H9 (cell line): ENCODE measurements at regions not wholly inside any gene's neighbourhood (a gene's known extent, or its start where the extent isn't known, plus 50 kb on each side); places are given as distances from the start of the nearest gene placed in this dataset.

Experiments
- DNase-seq: peaks from one replicate; pipeline ENCODE4 v3.0.0-alpha.2; 2017
- H2AFZ ChIP-seq: one replicate; pipeline ENCODE4 v1.6.1; 2013; ENCODE audit warnings: mild to moderate bottlenecking, low read length, control low read depth, moderate library complexity
- H2AK5ac ChIP-seq: 2 replicates; pipeline ENCODE4 v1.6.1; 2013; ENCODE audit warnings: low read length, control low read depth, mixed read lengths; ENCODE audit not compliant: insufficient read length
- H2BK120ac ChIP-seq: one replicate; pipeline ENCODE4 v1.6.1; 2013; ENCODE audit warnings: low read depth, mild to moderate bottlenecking, low read length, control low read depth, inconsistent platforms; ENCODE audit not compliant: poor library complexity, severe bottlenecking
- H2BK12ac ChIP-seq: 2 replicates; pipeline ENCODE4 v1.6.1; 2013; ENCODE audit warnings: low read length, control low read depth, mixed read lengths, low read depth; ENCODE audit not compliant: insufficient read length
- H2BK15ac ChIP-seq: 2 replicates; pipeline ENCODE4 v1.6.1; 2013; ENCODE audit warnings: low read depth, low read length, control low read depth
- H2BK20ac ChIP-seq: one replicate; pipeline ENCODE4 v1.6.1; 2013; ENCODE audit warnings: low read depth, mild to moderate bottlenecking, low read length, control low read depth, inconsistent platforms; ENCODE audit not compliant: poor library complexity, severe bottlenecking
- H2BK5ac ChIP-seq: 2 replicates; pipeline ENCODE4 v1.6.1; 2013; ENCODE audit warnings: low read length, control low read depth, mixed read lengths; ENCODE audit not compliant: insufficient read length
- H3K14ac ChIP-seq: 2 replicates; pipeline ENCODE4 v1.6.1; 2013; ENCODE audit warnings: low read length, control low read depth; ENCODE audit not compliant: insufficient read depth
- H3K18ac ChIP-seq: 2 replicates; pipeline ENCODE4 v1.6.1; 2013; ENCODE audit warnings: low read depth, mild to moderate bottlenecking, mixed read lengths, low read length, control low read depth; ENCODE audit not compliant: insufficient read length
- H3K23ac ChIP-seq: 2 replicates; pipeline ENCODE4 v1.6.1; 2013; ENCODE audit warnings: low read length, control low read depth, mixed read lengths, low read depth; ENCODE audit not compliant: insufficient read length
- H3K23me2 ChIP-seq: 2 replicates; pipeline ENCODE4 v1.6.1; 2013; ENCODE audit warnings: low read depth, mild to moderate bottlenecking, mixed read lengths, low read length, control low read depth; ENCODE audit not compliant: insufficient read length, poor library complexity, severe bottlenecking
- H3K27ac ChIP-seq: 2 replicates; pipeline ENCODE4 v1.5.1; 2013; ENCODE audit warnings: low read length, control low read depth, mixed read lengths, low read depth; ENCODE audit not compliant: insufficient read length
- H3K27me3 ChIP-seq: 2 replicates; pipeline ENCODE4 v1.6.1; 2013; ENCODE audit warnings: low read length, control low read depth, inconsistent platforms; ENCODE audit not compliant: insufficient read depth
- H3K4ac ChIP-seq: 2 replicates; pipeline ENCODE4 v1.6.1; 2013; ENCODE audit warnings: low read depth, mild to moderate bottlenecking, control low read depth, inconsistent platforms, low read length, moderate library complexity
- H3K4me1 ChIP-seq: 2 replicates; pipeline ENCODE4 v1.6.1; 2013; ENCODE audit warnings: low read length, control low read depth, inconsistent platforms; ENCODE audit not compliant: insufficient read depth
- H3K4me2 ChIP-seq: 2 replicates; pipeline ENCODE4 v1.6.1; 2013; ENCODE audit warnings: low read length, control low read depth, mixed read lengths; ENCODE audit not compliant: insufficient read length, insufficient read depth
- H3K56ac ChIP-seq: 2 replicates; pipeline ENCODE4 v1.6.1; 2013; ENCODE audit warnings: low read depth, mild to moderate bottlenecking, mixed read lengths, low read length, control low read depth; ENCODE audit not compliant: insufficient read length
- H3K79me1 ChIP-seq: 2 replicates; pipeline ENCODE4 v1.6.1; 2013; ENCODE audit warnings: low read depth, mild to moderate bottlenecking, moderate library complexity, low read length, control low read depth, inconsistent platforms; ENCODE audit not compliant: insufficient read depth, poor library complexity, severe bottlenecking
- H3K79me2 ChIP-seq: 2 replicates; pipeline ENCODE4 v1.6.1; 2013; ENCODE audit warnings: low read length, control low read depth, inconsistent platforms; ENCODE audit not compliant: insufficient read depth
- H3K9ac ChIP-seq: 2 replicates; pipeline ENCODE4 v1.6.1; 2013; ENCODE audit warnings: low read length, control low read depth, mixed read lengths; ENCODE audit not compliant: insufficient read length; ENCODE audit errors: extremely low read depth
- H3K9me3 ChIP-seq: one replicate; pipeline ENCODE4 v1.6.1; 2013; ENCODE audit warnings: low read depth, low read length, inconsistent platforms; ENCODE audit not compliant: control insufficient read depth
- H3T11ph ChIP-seq: one replicate; pipeline ENCODE4 v1.6.1; 2013; ENCODE audit warnings: mild to moderate bottlenecking, low read length, control low read depth, inconsistent platforms
- H4K20me1 ChIP-seq: one replicate; pipeline ENCODE4 v1.6.1; 2013; ENCODE audit not compliant: control insufficient read depth, insufficient read length, insufficient read depth
- H4K5ac ChIP-seq: 2 replicates; pipeline ENCODE4 v1.6.1; 2013; ENCODE audit warnings: low read depth, mild to moderate bottlenecking, mixed read lengths, low read length, control low read depth; ENCODE audit not compliant: insufficient read length
- H4K8ac ChIP-seq: replicated peaks from 2 replicates; pipeline ENCODE4 v1.6.1; 2013; ENCODE audit warnings: low read length, control low read depth, mixed read lengths, low read depth; ENCODE audit not compliant: insufficient read length
- H4K91ac ChIP-seq: 2 replicates; pipeline ENCODE4 v1.6.1; 2013; ENCODE audit warnings: low read depth, mild to moderate bottlenecking, moderate library complexity, mixed read lengths, low read length, control low read depth; ENCODE audit not compliant: insufficient read length
- H3K27ac Mint-ChIP-seq, 3 experiments: 2 replicates in 2 of 3; 3 replicates in 1 of 3; pipeline ENCODE4 v1.8.0; 2020 to 2021; ENCODE audit warnings: mixed read lengths in 3 of 3, mild to moderate bottlenecking in 1 of 3, moderate library complexity in 1 of 3
- H3K27me3 Mint-ChIP-seq: 2 replicates; pipeline ENCODE4 v1.8.0; 2021; ENCODE audit warnings: low read depth, mild to moderate bottlenecking, moderate library complexity, mixed read lengths
- H3K36me3 Mint-ChIP-seq, 3 experiments: 2 replicates in 2 of 3; 3 replicates in 1 of 3; pipeline ENCODE4 v1.8.0; 2020 to 2021; ENCODE audit warnings: low read depth in 3 of 3, mixed read lengths in 3 of 3; ENCODE audit not compliant: insufficient read depth in 1 of 3
- H3K4me1 Mint-ChIP-seq, 2 experiments: 2 replicates each; pipeline ENCODE4 v1.8.0; 2020; ENCODE audit warnings: mixed read lengths in 2 of 2
- H3K4me3 Mint-ChIP-seq, 2 experiments: 2 replicates in 1 of 2; 3 replicates in 1 of 2; pipeline ENCODE4 v1.8.0; 2020 to 2021; ENCODE audit warnings: mild to moderate bottlenecking in 2 of 2, mixed read lengths in 2 of 2, moderate library complexity in 1 of 2
- H3K9me3 Mint-ChIP-seq, 2 experiments: 2 replicates in 1 of 2; 3 replicates in 1 of 2; pipeline ENCODE4 v1.8.0; 2020; ENCODE audit warnings: mild to moderate bottlenecking in 2 of 2, mixed read lengths in 2 of 2, moderate library complexity in 1 of 2
- WGBS: extraction: QIAGEN DNeasy Blood & Tissue Kit; methylation state at CpG from one replicate; pipeline ENCODE4 v1.1.7; 2013; ENCODE audit warnings: missing lambda C conversion rate, low lambda C conversion rate, mixed read lengths; ENCODE audit not compliant: insufficient read length; ENCODE audit errors: extremely low coverage; 5-methylcytosine and 5-hydroxymethylcytosine counted together
- TF ChIP-seq, protein P1 (sequence below): fragments of 200-600 bp; sonication (generic); conservative IDR thresholded peaks from 3 replicates; pipeline ENCODE4 v1.8.0; 2021; ENCODE audit warnings: antibody characterized with exemption, mild to moderate bottlenecking

DNA sequence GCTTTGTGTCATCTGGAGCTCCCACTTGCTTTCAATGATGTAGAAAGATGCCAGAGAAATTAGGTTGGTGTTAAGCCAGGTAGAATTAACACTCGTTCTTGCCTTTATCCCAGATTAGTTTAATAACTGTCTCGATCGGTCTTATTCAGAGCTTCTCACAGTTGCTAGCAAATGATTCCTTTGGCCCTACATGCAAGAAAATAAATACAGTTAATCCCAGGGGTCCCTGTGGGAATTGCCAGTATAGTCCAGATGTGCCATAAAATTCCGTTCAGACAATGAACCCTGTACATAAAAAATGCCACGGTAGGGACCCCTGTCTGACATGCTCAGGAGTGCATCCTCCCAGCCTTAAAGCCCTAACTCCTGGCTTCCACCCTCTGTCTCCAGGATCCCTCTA is 207.5 kb downstream of the ARHGAP12 start:
- H3K23me2 ChIP-seq, result no peaks in the 10 kb centered on the region
- no peak overlapping the region for H3K14ac ChIP-seq
- DNase-seq, result no peak
- no peaks in the 10 kb centered on the region for H3K9me3 ChIP-seq
- Mint-ChIP-seq H3K4me1 (peaks cover 15 to 20% of the 10 kb centered on the region in 2 experiments), H3K27me3 (peaks cover 8% of the 10 kb centered on the region), H3K36me3 (peaks cover 17 to 27% (median 18%) of the 10 kb centered on the region in 3 experiments), H3K4me3 (no peak overlapping the region), H3K27ac (no peak overlapping the region), H3K9me3 (peaks cover 31 to 38% of the 10 kb centered on the region in 2 experiments)
- H3K9ac ChIP-seq, result no peak overlapping the region
- H2BK5ac ChIP-seq, result no peak overlapping the region
- H4K5ac ChIP-seq, result no peak overlapping the region
- no peak overlapping the region for H3K4ac ChIP-seq
- H3K27ac ChIP-seq, result no peak overlapping the region
- no peak overlapping the region for H3T11ph ChIP-seq
- TF ChIP-seq, protein P1, sequence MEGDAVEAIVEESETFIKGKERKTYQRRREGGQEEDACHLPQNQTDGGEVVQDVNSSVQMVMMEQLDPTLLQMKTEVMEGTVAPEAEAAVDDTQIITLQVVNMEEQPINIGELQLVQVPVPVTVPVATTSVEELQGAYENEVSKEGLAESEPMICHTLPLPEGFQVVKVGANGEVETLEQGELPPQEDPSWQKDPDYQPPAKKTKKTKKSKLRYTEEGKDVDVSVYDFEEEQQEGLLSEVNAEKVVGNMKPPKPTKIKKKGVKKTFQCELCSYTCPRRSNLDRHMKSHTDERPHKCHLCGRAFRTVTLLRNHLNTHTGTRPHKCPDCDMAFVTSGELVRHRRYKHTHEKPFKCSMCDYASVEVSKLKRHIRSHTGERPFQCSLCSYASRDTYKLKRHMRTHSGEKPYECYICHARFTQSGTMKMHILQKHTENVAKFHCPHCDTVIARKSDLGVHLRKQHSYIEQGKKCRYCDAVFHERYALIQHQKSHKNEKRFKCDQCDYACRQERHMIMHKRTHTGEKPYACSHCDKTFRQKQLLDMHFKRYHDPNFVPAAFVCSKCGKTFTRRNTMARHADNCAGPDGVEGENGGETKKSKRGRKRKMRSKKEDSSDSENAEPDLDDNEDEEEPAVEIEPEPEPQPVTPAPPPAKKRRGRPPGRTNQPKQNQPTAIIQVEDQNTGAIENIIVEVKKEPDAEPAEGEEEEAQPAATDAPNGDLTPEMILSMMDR, result no peak
- H2BK12ac ChIP-seq, result no peak overlapping the region
- H4K91ac ChIP-seq, result no peak overlapping the region
- no peaks in the 10 kb centered on the region for H3K79me2 ChIP-seq
- no peaks in the 10 kb centered on the region for H3K27me3 ChIP-seq
- H3K56ac ChIP-seq, result no peak overlapping the region
- no peak overlapping the region for H4K8ac ChIP-seq
- H3K4me1 ChIP-seq, result no peaks in the 10 kb centered on the region
- H3K79me1 ChIP-seq, result no peaks in the 10 kb centered on the region
- no peak overlapping the region for H2BK20ac ChIP-seq
- H2AFZ ChIP-seq, result no peak overlapping the region
- no peak overlapping the region for H2BK120ac ChIP-seq
- no peak overlapping the region for H3K23ac ChIP-seq
- no peak overlapping the region for H3K18ac ChIP-seq
- H3K4me2 ChIP-seq, result no peak overlapping the region
- H4K20me1 ChIP-seq, result no peaks in the 10 kb centered on the region
- H2BK15ac ChIP-seq, result no peak overlapping the region
- no CpG with 5 or more reads among the region's 5 CpGs for WGBS
- no peak overlapping the region for H2AK5ac ChIP-seq
